Endodermal cell (in vitro differentiated cells): ENCODE measurements at regions not wholly inside any gene's neighbourhood (a gene's known extent, or its start where the extent isn't known, plus 50 kb on each side); places are given as distances from the start of the nearest gene placed in this dataset.

Experiments
- DNase-seq: peaks from one replicate; pipeline ENCODE4 v3.0.0-alpha.2; 2017
- H3K27ac ChIP-seq: 2 replicates; pipeline ENCODE4 v1.5.1; 2013; ENCODE audit warnings: mild to moderate bottlenecking, low read depth, low read length, moderate library complexity
- H3K27me3 ChIP-seq: 2 replicates; pipeline ENCODE4 v1.6.1; 2013; ENCODE audit warnings: mild to moderate bottlenecking, low read length, moderate library complexity; ENCODE audit not compliant: insufficient read depth, control insufficient read depth, poor library complexity, severe bottlenecking
- H3K36me3 ChIP-seq: 2 replicates; pipeline ENCODE4 v1.7.0; 2013; ENCODE audit warnings: mild to moderate bottlenecking, low read length, moderate library complexity; ENCODE audit not compliant: control insufficient read depth, insufficient read depth
- H3K4me1 ChIP-seq: one replicate; pipeline ENCODE4 v1.7.0; 2013; ENCODE audit warnings: low read length; ENCODE audit not compliant: control insufficient read depth, insufficient read depth
- H3K4me3 ChIP-seq: 2 replicates; pipeline ENCODE4 v1.5.1; 2013; ENCODE audit warnings: mild to moderate bottlenecking, low read length, moderate library complexity
- H3K9ac ChIP-seq: 2 replicates; pipeline ENCODE4 v1.6.1; 2013; ENCODE audit warnings: mild to moderate bottlenecking, low read length, moderate library complexity; ENCODE audit not compliant: poor library complexity, severe bottlenecking; ENCODE audit errors: extremely low read depth
- H3K9me3 ChIP-seq: 2 replicates; pipeline ENCODE4 v1.6.1; 2013; ENCODE audit warnings: mild to moderate bottlenecking, low read length, moderate library complexity; ENCODE audit not compliant: control insufficient read depth
- H3K27ac Mint-ChIP-seq: 2 replicates; pipeline ENCODE4 v1.8.0; 2020; ENCODE audit warnings: mixed read lengths
- H3K27me3 Mint-ChIP-seq: 2 replicates; pipeline ENCODE4 v1.8.0; 2021; ENCODE audit warnings: mild to moderate bottlenecking, mixed read lengths; ENCODE audit not compliant: insufficient read depth
- H3K36me3 Mint-ChIP-seq: 2 replicates; pipeline ENCODE4 v1.8.0; 2020; ENCODE audit warnings: low read depth, mixed read lengths
- H3K4me1 Mint-ChIP-seq: 2 replicates; pipeline ENCODE4 v1.8.0; 2020; ENCODE audit warnings: mixed read lengths
- H3K4me3 Mint-ChIP-seq: 2 replicates; pipeline ENCODE4 v1.8.0; 2020; ENCODE audit warnings: mild to moderate bottlenecking, moderate library complexity, mixed read lengths
- H3K9me3 Mint-ChIP-seq: 2 replicates; pipeline ENCODE4 v1.8.0; 2020; ENCODE audit warnings: mild to moderate bottlenecking, mixed read lengths
- WGBS, 2 experiments: methylation state at CpG; one replicate each; pipeline versions ENCODE4 v1.1.5 to v1.1.7; 2013; ENCODE audit warnings: missing lambda C conversion rate in 2 of 2, mixed read lengths in 1 of 2; ENCODE audit not compliant: insufficient coverage in 1 of 2, insufficient read length in 1 of 2; 5-methylcytosine and 5-hydroxymethylcytosine counted together
- TF ChIP-seq, protein P1 (sequence below): fragments of 200-600 bp; sonication (generic); conservative IDR thresholded peaks from 2 replicates; pipeline ENCODE4 v1.5.0; 2021; ENCODE audit warnings: antibody characterized with exemption, mild to moderate bottlenecking

GRCh38 chr11:95653099-95653498 is 136.5 kb downstream of the FAM76B start:
- Mint-ChIP-seq H3K27ac (no peak overlapping the region), H3K27me3 (no peaks in the 10 kb centered on the region), H3K9me3 (no peaks in the 10 kb centered on the region), H3K4me3 (no peak overlapping the region), H3K4me1 (peaks cover 25% of the 10 kb centered on the region), H3K36me3 (no peaks in the 10 kb centered on the region)
- Histone ChIP-seq H3K9ac (no peak overlapping the region), H3K4me3 (no peak overlapping the region), H3K9me3 (no peaks in the 10 kb centered on the region), H3K27ac (no peak overlapping the region), H3K4me1 (peaks cover 13% of the 10 kb centered on the region), H3K27me3 (no peaks in the 10 kb centered on the region), H3K36me3 (no peaks in the 10 kb centered on the region)
- DNase-seq, result no peak
- 97% methylated on average over 5 of the region's 5 CpGs; no CpG with 5 or more reads in 1 of the 2 experiments for WGBS, 2 experiments
- TF ChIP-seq, protein P1, sequence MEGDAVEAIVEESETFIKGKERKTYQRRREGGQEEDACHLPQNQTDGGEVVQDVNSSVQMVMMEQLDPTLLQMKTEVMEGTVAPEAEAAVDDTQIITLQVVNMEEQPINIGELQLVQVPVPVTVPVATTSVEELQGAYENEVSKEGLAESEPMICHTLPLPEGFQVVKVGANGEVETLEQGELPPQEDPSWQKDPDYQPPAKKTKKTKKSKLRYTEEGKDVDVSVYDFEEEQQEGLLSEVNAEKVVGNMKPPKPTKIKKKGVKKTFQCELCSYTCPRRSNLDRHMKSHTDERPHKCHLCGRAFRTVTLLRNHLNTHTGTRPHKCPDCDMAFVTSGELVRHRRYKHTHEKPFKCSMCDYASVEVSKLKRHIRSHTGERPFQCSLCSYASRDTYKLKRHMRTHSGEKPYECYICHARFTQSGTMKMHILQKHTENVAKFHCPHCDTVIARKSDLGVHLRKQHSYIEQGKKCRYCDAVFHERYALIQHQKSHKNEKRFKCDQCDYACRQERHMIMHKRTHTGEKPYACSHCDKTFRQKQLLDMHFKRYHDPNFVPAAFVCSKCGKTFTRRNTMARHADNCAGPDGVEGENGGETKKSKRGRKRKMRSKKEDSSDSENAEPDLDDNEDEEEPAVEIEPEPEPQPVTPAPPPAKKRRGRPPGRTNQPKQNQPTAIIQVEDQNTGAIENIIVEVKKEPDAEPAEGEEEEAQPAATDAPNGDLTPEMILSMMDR, result no peak

- Mint-ChIP-seq H3K9me3 (no peaks in the 10 kb centered on the region), H3K4me1 (peaks cover 28% of the 10 kb centered on the region), H3K27ac (no peak overlapping the region), H3K27me3 (peaks cover 3% of the 10 kb centered on the region), H3K4me3 (no peak overlapping the region), H3K36me3 (no peaks in the 10 kb centered on the region)
- no peaks in the 10 kb centered on the region for H3K9me3 ChIP-seq
- WGBS, 2 experiments, result 91 to 93% methylated on average over 3 of the region's 3 CpGs
- H3K9ac ChIP-seq, result no peak overlapping the region
- no peaks in the 10 kb centered on the region for H3K36me3 ChIP-seq
- no peak overlapping the region for H3K4me3 ChIP-seq
- TF ChIP-seq, protein P1, result no peak
- DNase-seq, result no peak
- no peaks in the 10 kb centered on the region for H3K27me3 ChIP-seq
- H3K27ac ChIP-seq, result no peak overlapping the region
- peaks cover 13% of the 10 kb centered on the region for H3K4me1 ChIP-seq
These were observed 137.5 kb downstream of the FAM76B start for GRCh38 chr11:95652002-95652472.

GRCh38 chr11:95650276-95650675 is 139.3 kb downstream of the FAM76B start:
- no peak overlapping the region for H3K27ac Mint-ChIP-seq
- no peak for DNase-seq
- 33% methylated on average over 1 of the region's 1 CpG; no CpG with 5 or more reads in 1 of the 2 experiments for WGBS, 2 experiments

More at GRCh38 chr11:95650276-95650675, 139.3 kb downstream of the FAM76B start:
- no peaks in the 10 kb centered on the region for H3K36me3 ChIP-seq
- no peak overlapping the region for H3K27ac ChIP-seq
- Mint-ChIP-seq H3K9me3 (peaks cover 12% of the 10 kb centered on the region), H3K27me3 (peaks cover 3% of the 10 kb centered on the region), H3K36me3 (no peaks in the 10 kb centered on the region), H3K4me1 (peaks cover 31% of the 10 kb centered on the region), H3K4me3 (no peak overlapping the region)
- peaks cover 13% of the 10 kb centered on the region for H3K4me1 ChIP-seq
- TF ChIP-seq, protein P1, result no peak
- H3K9ac ChIP-seq, result no peak overlapping the region
- peaks cover 13% of the 10 kb centered on the region for H3K9me3 ChIP-seq
- no peaks in the 10 kb centered on the region for H3K27me3 ChIP-seq
- no peak overlapping the region for H3K4me3 ChIP-seq
